ENCODE measurements at regions not wholly inside any gene's neighbourhood (a gene's known extent, or its start where the extent isn't known, plus 50 kb on each side); places are given as distances from the start of the nearest gene placed in this dataset.
"Not testable (repeated sequence)": the region's sequence is repeated elsewhere in the genome, so short reads cannot be mapped to it uniquely, and the experiment has no call there.

DNA sequence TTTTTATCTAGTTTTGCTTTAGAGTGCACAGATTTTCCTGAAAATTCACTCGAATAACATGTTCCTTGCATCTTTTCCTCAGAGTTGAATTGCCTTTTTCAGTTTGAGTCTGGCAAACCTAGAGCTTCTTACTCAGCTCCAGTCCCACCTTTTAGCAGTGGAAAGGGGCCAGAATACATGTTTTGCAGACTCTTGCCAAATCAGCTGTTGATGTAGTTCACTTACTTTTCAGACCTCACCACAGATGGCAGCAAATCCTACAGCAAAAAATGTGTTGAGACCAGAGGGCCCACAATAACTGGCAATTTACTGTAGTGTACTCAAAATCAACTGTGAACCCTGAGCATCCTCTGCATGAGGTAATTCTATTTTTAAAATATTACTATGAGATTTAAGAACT, 545.2 kb upstream of the ACO1 start:
- no peak for DNase-seq

- no peak for DNase-seq
Observed at GRCh38 chr9:31840702-31841101, 543.7 kb upstream of the ACO1 start.

- no peak for DNase-seq
Observed at GRCh38 chr9:31847963-31848362, 536.5 kb upstream of the ACO1 start.

GRCh38 chr9:31848505-31849285, 535.7 kb upstream of the ACO1 start:
- DNase-seq: no peak

DNA sequence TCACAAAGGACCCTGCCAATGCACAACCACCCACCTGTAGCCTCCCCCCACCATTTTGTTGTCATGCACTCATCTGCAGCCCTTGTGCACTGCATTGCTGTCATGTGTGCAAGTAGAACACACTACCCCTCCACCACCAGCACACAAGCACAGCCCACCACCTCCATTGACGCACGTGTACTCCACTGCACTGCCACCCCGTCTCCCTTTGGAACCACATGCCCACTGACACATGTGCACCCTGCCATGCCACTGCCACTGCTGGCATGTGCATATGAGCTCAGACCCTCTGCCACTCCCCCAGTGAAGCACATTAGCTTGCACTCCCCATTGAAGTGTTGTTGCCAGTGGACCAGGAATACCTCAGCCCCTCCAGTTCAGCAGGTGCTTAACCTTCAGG, 530.3 kb upstream of the ACO1 start:
- no peak for DNase-seq

GRCh38 chr9:31868830-31869229, 515.6 kb upstream of the ACO1 start:
- no peak for DNase-seq

DNA sequence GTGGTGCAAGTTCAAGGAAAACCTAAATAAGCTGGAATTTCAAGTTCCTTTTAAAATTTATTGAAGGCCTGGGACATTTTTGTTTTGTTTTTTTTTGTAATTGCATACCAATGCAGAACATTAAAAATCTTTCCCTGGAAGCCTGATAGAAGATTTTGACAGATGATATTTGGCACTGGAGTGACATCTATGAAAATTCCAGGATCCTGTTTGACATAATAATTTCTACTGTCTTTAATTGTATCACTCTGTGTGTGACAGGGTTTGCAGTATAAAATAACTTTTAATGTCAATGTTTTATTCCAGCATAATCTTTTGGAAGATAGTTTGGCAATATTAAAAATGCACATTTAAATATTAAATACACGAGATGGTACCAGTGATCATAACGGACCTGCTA, 514.2 kb upstream of the ACO1 start:
- DNase-seq: no peak

DNA sequence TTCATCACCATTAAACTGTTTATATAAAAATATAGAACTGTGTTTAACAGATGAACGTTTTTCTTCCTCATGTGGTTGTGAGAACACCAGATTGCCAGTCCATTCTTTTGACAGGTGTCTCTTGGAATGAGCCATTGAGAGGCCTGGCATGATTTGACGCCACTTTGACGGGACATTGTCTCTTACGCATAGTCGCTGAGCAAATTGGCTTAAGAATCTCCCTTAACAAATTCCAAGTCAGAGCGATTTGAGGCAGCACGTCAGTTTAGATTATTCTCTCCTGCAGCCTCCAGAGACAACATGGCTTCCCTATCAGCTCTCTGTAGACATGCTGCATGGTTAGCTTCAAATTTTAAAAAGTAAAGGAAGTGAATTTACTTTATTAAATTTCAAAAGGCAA, 510.7 kb upstream of the ACO1 start:
- DNase-seq: no peak

- DNase-seq: no peak
Observed at GRCh38 chr9:31894008-31894407, 490.4 kb upstream of the ACO1 start.

GRCh38 chr9:31908158-31908890, 476.1 kb upstream of the ACO1 start:
- no peak for DNase-seq

DNA sequence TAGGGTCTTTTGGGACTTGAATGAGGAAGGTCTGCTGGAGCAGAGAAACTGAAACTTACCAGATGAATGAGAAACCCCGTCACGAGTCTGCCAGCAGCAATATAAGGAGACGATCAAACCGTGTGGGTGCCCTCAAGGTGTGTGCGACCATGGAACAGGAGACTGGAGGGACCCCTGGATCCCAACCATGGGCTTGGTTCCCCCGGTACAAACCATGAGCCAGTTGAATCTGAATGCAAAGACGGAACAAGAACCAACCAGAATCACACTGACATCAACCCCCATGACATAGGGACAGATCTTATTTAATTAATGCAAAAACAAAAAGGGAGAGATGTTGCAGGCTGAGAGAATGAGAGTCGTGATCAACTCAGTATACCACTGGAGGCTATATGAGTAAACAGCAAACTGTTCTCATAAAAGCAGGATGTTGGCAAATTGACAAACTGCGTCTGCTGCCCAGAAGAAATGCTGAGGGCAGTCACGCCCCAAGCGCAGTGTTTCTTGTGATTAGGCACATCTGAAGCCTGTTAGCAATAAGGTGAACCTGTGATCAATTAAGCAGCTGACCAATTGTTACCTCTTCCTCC, 475.5 kb upstream of the ACO1 start:
- DNase-seq: no peak

DNA sequence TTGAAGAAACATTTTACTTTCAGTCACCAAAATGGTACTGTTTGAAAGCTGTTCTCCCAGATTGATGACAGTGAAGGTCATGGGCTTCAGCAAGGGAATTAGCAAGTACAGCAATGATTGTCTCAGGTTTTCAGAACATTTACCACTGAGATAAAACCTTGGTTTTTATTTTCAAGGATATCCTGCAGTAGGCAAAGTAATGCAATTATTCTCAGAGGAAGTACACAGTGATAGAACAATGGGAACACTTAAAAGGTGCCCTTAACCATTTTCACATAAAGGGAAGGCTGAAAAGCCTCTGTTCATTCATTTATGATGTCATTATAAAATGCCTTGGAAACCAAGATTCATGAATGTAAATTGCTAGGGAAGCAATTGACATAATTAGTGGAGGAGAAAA, 471.8 kb upstream of the ACO1 start:
- no peak for DNase-seq

DNA sequence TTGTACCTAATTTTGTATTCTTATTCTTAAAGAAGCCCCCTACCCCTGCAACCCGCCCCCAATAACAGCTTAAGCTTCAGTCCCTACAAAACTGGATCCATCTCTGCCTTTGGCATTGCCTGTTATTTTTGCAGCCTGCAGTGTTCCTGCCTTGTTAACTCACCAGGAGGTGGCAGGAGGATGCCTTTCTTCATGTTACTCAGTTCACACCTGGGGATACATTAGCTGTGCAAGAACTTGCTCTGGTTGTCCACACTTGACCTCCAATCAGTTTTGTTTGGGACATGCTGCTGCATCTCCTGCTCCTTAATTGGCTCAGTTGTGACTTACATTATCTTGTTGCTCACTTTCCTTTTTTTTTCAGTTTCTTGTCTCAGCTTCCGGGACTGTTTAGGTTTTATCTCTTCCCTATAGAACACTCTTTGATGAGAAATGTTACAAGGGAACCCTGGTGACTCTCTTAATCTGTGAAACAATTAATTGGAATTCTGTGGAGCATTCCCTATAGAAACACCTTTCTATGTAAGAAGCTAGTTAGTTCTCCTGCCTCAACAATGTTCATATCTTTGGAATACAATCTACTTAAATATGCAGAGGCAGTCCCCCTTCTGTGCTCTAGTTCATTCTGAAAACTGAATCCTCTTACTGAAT, 467.7 kb upstream of the ACO1 start:
- no peak for DNase-seq

GRCh38 chr9:31937737-31938136, 446.7 kb upstream of the ACO1 start:
- DNase-seq: not testable (repeated sequence)

GRCh38 chr9:31950756-31951155, 433.7 kb upstream of the ACO1 start:
- no peak for DNase-seq

GRCh38 chr9:31958572-31958971, 425.9 kb upstream of the ACO1 start:
- no peak for DNase-seq

- no peak for DNase-seq
Observed at GRCh38 chr9:31969552-31969951, 414.9 kb upstream of the ACO1 start.

DNA sequence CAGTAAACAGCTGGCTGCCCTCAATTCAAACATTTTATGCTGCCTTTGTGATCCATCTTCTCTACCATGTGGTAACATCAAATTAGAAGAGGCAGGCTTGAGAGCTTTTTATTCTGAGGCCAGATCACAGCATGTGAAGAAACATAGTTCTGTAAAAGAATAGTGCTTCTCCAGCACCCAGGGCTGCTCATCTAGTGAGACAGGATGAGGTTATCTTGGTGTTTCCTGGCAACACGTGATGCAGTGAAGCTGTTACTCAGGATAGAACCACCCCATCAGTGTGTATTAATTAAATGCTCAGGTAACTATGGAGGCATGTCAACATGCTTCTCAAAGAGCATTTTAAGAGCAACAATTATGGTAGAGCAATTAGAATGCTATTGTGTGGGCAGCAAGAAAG, 400.5 kb upstream of the ACO1 start:
- DNase-seq: no peak

DNA sequence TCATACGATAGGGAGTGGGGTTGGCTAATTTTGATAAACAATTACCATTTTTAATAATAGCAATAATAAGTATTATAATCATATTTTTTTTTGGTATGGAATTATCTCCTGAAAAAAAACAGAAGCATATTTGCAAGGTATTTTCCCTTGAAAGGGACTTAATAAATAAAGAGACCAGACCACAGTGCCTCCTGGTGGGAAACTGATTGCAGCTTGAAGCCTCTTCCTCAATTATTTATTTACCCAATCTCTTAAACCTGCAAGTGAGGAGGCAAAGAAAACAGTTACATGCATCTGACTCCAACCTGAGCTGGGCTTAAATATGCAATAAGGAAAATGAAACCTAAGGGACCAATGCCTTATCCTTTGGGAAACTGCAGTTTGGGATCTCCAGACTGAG, 388.1 kb upstream of the ACO1 start:
- no peak for DNase-seq

DNA sequence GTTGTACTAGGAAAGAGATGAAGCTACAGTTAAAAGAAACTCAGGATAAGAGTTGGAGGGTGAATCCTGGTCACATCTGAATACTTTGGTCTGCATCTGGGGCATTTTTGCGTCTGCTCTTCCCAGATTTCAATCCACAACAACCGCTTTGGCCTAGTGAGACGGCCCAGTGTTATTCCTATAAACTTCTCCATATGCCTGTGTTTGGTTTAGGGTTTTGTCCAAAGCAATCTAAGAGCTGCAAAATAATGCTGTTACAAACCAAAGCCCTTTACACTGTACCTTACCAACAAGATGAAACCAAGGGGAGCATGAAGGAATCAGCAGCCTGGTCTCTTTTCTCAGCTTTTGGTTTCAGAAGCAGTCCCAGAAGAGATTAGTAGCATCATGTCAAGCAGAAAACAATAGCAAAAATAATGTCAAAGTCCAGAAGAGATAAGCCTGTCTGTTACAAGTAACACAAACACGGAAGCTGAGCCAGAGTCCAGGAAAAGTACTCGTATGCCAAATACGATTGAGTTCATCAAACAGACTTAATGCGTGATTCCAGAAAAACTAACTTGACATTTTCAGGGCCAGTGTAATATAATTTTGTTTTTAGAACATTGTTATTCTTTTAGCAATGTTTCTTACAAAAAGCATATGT, 379.9 kb upstream of the ACO1 start:
- no peak for DNase-seq

- no peak for DNase-seq
Observed at GRCh38 chr9:32010322-32010721, 374.1 kb upstream of the ACO1 start.

DNA sequence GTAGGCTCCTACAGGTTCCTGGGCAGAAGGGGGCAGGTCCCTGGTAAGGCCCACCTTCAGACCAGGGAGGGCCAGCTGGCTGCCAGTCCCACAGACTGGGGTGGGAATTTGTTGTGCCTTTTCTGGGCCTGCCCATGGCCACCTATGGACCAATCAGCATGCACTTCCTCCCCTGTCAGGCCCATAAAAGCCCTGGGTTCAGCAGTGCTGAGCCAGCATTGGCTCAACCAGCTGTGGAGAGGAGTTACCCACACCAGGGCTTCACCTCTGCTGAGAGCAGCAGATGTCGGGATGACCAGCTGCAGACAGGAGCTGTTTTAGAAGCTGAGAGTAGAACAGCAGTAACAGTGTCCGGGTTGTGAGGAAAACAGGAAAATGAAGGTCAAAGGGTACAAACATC, 373.4 kb upstream of the ACO1 start:
- DNase-seq: peak; percentile 23

GRCh38 chr9:32015795-32016194, 368.6 kb upstream of the ACO1 start:
- DNase-seq: no peak
